IPS-NIHi7 (cell line): ENCODE measurements at regions not wholly inside any gene's neighbourhood (a gene's known extent, or its start where the extent isn't known, plus 50 kb on each side); places are given as distances from the start of the nearest gene placed in this dataset.
"Not testable (repeated sequence)": the region's sequence is repeated elsewhere in the genome, so short reads cannot be mapped to it uniquely, and the experiment has no call there.

Source experiments
- DNase-seq: peaks from one replicate; pipeline ENCODE4 v3.0.0; 2012; ENCODE audit warnings: mixed read lengths; ENCODE audit errors: extremely low spot score

- DNase-seq = no peak
Observed at GRCh38 chr13:90857921-90858320, 489.6 kb upstream of the MIR17HG start.

- no peak for DNase-seq
Observed at GRCh38 chr13:90866006-90866405, 481.5 kb upstream of the MIR17HG start.

DNA sequence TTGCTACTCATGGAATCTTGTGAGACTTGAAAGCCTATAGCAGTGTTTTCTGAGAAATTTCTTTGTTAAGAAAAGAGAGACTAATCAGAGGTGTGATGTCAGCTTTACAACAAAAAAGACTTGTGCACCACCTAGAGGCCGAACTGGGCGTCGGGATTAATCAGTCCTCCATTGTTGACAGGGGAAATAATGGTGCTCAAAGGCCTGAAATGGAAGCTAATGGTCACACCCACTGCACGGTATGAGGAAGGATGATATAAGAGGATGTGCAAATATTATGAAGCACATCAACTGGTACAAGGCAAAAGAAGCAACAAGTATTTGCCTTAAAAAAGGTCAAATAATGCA, 480.2 kb upstream of the MIR17HG start:
- peak; percentile 62 for DNase-seq

GRCh38 chr13:90868321-90868920, 479.1 kb upstream of the MIR17HG start:
- DNase-seq = no peak

- no peak for DNase-seq
Observed at GRCh38 chr13:90869580-90869979, 477.9 kb upstream of the MIR17HG start.

DNA sequence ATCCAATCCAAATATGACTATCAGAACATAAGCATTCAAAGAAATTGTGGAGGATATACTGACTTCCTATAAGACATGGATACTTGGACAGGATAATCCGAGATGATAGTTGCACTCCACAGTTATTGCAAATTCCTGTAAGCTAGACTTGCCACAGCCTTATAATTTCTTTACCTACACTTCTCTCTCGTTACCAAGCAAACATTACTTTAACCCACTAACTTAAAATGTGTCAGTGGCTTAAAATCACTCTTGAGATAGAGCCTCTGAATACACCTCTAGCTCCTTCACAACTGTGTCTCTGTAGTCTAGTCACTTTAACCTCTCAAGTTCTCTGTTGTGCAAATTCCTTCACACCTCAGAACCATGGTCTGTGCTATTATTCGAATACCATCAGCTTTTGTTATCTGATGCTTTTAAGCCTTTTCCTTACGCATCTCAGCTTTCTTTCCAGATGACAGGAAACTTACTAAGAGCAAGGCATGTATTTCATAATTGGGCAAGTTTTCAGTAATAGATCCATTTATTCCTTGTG, 474.9 kb upstream of the MIR17HG start:
- peak; percentile 10 for DNase-seq

- no peak for DNase-seq
Observed at GRCh38 chr13:90880790-90881189, 466.7 kb upstream of the MIR17HG start.

GRCh38 chr13:90882551-90882950, 464.9 kb upstream of the MIR17HG start:
- DNase-seq = no peak

DNA sequence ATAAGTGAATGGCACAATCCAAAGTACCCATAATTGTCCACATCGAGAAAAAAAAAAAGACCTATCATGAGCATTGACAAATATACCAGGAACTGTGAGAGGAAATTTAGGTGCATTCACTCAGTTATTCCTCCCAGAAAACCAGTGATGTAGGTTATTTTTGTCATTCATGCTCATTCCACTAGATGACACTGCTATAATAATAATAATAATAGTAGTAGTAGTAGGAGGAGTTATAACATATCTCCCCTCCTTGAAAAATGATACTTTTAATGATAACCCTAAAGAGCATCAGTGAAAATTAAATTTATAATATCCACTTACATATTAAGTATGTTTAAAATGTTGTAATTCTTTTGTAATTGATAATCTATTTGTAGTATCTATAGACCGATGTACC, 463.9 kb upstream of the MIR17HG start:
- no peak for DNase-seq

GRCh38 chr13:90884066-90884465, 463.4 kb upstream of the MIR17HG start:
- DNase-seq = no peak

- DNase-seq = peak; percentile 9
Observed at GRCh38 chr13:90889906-90890834, 457.3 kb upstream of the MIR17HG start.

DNA sequence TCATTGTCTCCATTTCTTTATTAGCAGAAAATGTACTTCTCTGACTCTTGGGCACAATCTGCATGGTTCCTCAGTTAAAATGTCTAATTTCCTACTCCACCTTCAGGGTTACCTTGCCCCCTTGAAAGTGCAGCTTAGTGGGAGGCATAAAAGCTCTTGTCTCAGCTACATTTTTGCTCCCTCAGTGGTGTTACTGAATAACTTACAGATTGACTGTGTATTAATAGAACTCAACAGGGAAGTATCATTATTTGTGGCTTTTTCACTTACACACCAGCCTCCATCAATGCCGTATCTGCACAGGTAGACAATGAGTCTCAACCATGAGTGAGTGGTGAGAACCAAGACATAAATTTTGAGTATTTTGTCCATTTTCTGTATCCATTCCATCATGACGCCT, 456.2 kb upstream of the MIR17HG start:
- no peak for DNase-seq

GRCh38 chr13:90893199-90893598, 454.3 kb upstream of the MIR17HG start:
- DNase-seq = not testable (repeated sequence)

- DNase-seq = no peak
Observed at GRCh38 chr13:90896002-90896401, 451.5 kb upstream of the MIR17HG start.

GRCh38 chr13:90898811-90899210, 448.7 kb upstream of the MIR17HG start:
- no peak for DNase-seq

DNA sequence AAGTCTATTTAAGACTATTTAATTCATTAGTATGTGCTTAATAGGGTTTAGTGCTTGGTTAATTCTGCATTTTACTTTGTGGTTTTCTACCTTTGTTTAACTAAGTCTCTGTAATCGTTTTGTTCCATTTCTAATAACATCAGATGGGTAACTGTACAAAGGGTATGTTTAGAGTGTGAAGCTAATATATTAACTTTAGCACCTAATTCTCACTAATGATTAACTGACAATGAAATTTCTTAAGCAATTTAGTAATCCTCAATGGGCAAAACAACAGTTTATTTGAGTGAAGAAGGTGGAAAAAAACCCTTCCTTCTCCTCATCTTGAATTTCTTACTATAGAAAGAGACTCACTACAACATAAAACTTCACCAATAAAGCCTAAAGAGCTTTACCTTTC, 448.1 kb upstream of the MIR17HG start:
- no peak for DNase-seq

GRCh38 chr13:90902255-90902654, 445.2 kb upstream of the MIR17HG start:
- no peak for DNase-seq

DNA sequence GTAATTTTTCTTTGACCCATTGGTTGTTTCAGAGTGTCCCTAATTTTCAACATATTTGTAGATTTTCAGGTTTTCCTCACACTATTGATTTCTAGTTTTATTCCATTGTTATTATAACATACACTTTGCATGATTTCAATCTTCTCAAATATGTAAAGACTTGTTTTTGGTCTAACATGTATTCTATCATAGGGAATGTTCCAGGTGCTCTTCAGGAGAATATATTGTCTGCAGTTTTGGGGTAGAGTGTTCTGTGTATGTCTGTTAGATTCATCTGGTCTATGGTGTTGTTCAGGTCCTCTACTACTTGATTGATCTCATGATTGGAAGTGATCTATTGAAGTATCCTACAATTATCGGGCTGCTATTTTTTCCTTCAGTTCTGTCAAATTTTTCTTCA, 440.9 kb upstream of the MIR17HG start:
- DNase-seq = no peak

DNA sequence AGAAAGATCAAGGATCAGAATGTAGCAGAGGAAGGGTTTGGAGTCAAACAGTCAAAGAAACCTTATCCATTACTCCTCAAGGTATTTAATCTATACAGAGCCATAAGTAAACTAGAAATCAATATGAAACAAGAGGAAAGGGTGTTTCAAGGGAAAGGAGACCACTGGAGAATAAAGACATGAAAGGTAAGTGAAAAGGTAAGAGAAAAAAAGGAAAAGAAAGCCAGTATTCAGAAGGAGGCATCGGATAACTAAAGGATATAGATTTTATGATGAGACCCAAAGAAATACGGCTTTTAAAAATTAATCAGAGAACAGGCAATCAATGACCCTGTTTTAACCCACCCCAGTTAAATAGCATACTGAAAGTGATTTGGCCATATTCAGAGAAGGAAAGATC, 438.7 kb upstream of the MIR17HG start:
- DNase-seq = no peak

DNA sequence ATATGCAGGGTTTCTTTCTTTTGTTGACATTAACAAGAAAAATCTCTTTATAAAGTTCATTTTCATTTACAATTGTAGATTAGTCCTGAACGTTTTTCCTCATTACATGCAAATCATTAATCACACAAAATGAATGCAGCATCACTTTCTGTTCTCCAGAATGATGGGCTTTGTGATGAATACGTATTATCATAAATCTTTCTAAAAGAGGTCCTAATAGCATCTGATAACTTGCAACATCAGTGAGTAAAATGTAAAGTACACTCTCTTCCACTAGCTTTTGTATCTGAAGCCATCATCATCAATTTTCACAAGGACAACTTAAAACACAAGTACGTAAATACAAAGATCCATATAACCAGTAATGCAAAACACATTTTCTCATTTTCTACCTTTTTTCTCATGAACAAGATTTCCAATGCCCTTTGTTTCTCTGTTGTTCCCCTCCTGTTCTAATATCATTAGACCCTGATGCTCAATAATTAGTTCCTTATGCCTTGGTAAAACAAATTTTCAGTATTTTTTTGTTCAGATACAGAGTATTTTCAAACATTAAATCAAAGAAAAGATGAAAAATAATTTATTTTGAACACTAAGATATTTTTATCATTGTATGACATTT, 437.4 kb upstream of the MIR17HG start:
- no peak for DNase-seq

DNA sequence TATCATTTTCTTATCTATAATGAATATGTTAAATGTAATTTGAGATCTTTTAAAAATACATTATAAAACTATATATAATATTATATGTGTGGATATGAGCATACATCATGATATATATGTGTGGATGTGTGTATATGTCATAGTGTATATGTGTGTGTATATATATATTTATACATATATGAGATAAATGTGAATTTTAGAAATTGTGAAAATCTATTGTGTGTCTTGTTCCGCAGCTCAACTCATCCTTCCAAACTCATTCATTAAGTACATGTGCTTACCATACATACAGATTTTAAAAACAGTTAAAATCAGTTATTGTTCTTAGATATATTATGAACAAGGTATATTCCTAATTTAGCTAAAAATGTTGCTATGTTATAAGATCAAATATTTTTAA, 435.2 kb upstream of the MIR17HG start:
- DNase-seq = no peak

DNA sequence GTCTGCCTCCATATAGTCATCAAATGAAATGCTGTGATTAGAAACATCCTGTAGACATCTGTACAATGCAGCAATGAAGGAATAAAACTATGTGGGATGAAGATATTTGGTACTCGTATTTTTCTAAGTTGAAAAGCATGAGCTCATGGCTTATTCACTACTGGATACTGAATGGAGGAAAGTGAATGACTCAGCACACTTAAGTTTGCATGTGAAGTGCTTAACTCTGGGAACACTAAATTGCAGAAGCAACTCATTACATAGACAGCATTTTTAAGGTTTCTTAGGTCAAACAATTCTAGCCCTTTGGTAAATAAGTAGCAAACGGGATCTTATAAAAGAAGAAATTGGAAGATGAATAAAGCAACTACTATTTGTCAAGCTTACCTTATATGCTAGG, 429.0 kb upstream of the MIR17HG start:
- no peak for DNase-seq

DNA sequence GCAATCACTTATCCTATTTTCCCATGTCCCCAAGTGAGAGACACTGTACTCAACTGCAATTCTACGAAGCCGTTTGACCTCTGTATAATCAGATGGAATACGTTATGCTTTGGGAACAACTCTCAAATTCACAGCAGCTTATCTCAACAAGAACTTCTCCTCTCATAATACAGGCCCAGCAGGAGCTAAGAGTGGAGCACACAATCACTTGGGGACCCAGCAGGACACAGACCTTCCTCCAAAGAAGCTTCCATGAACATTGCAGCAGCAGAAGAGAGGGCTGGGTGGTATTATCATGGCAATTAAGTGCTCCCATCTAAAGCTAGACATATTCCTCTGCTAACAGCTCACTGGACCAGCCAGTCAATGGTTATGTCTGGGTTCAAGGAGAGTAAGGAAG, 428.3 kb upstream of the MIR17HG start:
- no peak for DNase-seq
